ENCODE measurements at regions not wholly inside any gene's neighbourhood (a gene's known extent, or its start where the extent isn't known, plus 50 kb on each side); places are given as distances from the start of the nearest gene placed in this dataset.

GRCh38 chrX:44767308-44767707 lies 76.5 kb upstream of the DUSP21 start:
- Mint-ChIP-seq H3K4me1 (ENCODE audit: unreplicated experiment) (no peaks in the 10 kb centered on the region), H3K4me3 (no peak overlapping the region), H3K36me3 (no peaks in the 10 kb centered on the region), H3K27ac (no peak overlapping the region), H3K9me3 (no peaks in the 10 kb centered on the region), H3K27me3 (no peaks in the 10 kb centered on the region)
- DNase-seq (ENCODE audit: extremely low spot score, unreplicated experiment), result no peak
- TF ChIP-seq CTCF (conservative IDR thresholded peaks at IDR 0.05), result no peak

- H3K27ac Mint-ChIP-seq, result no peak overlapping the region
- H3K4me1 Mint-ChIP-seq (ENCODE audit: unreplicated experiment), result no peaks in the 10 kb centered on the region
- no peak overlapping the region for H3K4me3 Mint-ChIP-seq
- TF ChIP-seq CTCF (conservative IDR thresholded peaks at IDR 0.05), result no peak
- H3K27me3 Mint-ChIP-seq, result no peaks in the 10 kb centered on the region
- H3K9me3 Mint-ChIP-seq, result no peaks in the 10 kb centered on the region
- no peaks in the 10 kb centered on the region for H3K36me3 Mint-ChIP-seq
- no peak for DNase-seq (ENCODE audit: extremely low spot score, unreplicated experiment)
Measured at GRCh38 chrX:44765556-44765955, 78.3 kb upstream of the DUSP21 start.

GRCh38 chrX:44747969-44748368 lies 95.9 kb upstream of the DUSP21 start:
- TF ChIP-seq CTCF (conservative IDR thresholded peaks at IDR 0.05), result no peak
- no peak for DNase-seq (ENCODE audit: extremely low spot score, unreplicated experiment)

GRCh38 chrX:44747317-44747716 lies 96.5 kb upstream of the DUSP21 start:
- H3K9me3 Mint-ChIP-seq, result no peaks in the 10 kb centered on the region
- H3K36me3 Mint-ChIP-seq, result no peaks in the 10 kb centered on the region
- no peak overlapping the region for H3K27ac Mint-ChIP-seq
- TF ChIP-seq CTCF (conservative IDR thresholded peaks at IDR 0.05), result no peak
- DNase-seq (ENCODE audit: extremely low spot score, unreplicated experiment), result no peak
- peaks cover 4% of the 10 kb centered on the region for H3K4me1 Mint-ChIP-seq (ENCODE audit: unreplicated experiment)
- H3K4me3 Mint-ChIP-seq, result no peak overlapping the region
- no peaks in the 10 kb centered on the region for H3K27me3 Mint-ChIP-seq

More at GRCh38 chrX:44747969-44748368, 95.9 kb upstream of the DUSP21 start:
- Mint-ChIP-seq H3K4me3 (no peak overlapping the region), H3K36me3 (no peaks in the 10 kb centered on the region), H3K27ac (no peak overlapping the region), H3K9me3 (no peaks in the 10 kb centered on the region), H3K4me1 (ENCODE audit: unreplicated experiment) (peaks cover 4% of the 10 kb centered on the region), H3K27me3 (no peaks in the 10 kb centered on the region)

GRCh38 chrX:44744799-44745198 lies 99.0 kb upstream of the DUSP21 start:
- Mint-ChIP-seq H3K27me3 (no peaks in the 10 kb centered on the region), H3K4me3 (no peak overlapping the region), H3K36me3 (no peaks in the 10 kb centered on the region), H3K9me3 (no peaks in the 10 kb centered on the region), H3K27ac (no peak overlapping the region), H3K4me1 (ENCODE audit: unreplicated experiment) (peaks cover 4% of the 10 kb centered on the region)
- TF ChIP-seq CTCF (conservative IDR thresholded peaks at IDR 0.05), result no peak
- no peak for DNase-seq (ENCODE audit: extremely low spot score, unreplicated experiment)
